ENCODE measurements at regions not wholly inside any gene's neighbourhood (a gene's known extent, or its start where the extent isn't known, plus 50 kb on each side); places are given as distances from the start of the nearest gene placed in this dataset.

GRCh38 chr2:51420511-51420910, 388.6 kb upstream of the NRXN1 start:
- ChIA-PET POLR2A (ENCODE audit: low non-redundant PET) (no interaction called here), CTCF (no interaction called here)
- DNase-seq (ENCODE audit: low spot score) = no peak
- TF ChIP-seq, protein P1, sequence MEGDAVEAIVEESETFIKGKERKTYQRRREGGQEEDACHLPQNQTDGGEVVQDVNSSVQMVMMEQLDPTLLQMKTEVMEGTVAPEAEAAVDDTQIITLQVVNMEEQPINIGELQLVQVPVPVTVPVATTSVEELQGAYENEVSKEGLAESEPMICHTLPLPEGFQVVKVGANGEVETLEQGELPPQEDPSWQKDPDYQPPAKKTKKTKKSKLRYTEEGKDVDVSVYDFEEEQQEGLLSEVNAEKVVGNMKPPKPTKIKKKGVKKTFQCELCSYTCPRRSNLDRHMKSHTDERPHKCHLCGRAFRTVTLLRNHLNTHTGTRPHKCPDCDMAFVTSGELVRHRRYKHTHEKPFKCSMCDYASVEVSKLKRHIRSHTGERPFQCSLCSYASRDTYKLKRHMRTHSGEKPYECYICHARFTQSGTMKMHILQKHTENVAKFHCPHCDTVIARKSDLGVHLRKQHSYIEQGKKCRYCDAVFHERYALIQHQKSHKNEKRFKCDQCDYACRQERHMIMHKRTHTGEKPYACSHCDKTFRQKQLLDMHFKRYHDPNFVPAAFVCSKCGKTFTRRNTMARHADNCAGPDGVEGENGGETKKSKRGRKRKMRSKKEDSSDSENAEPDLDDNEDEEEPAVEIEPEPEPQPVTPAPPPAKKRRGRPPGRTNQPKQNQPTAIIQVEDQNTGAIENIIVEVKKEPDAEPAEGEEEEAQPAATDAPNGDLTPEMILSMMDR (conservative IDR thresholded peaks at IDR 0.05; ENCODE audit: low read depth) = no peak
- no peak overlapping the region for H3K27ac ChIP-seq

DNA sequence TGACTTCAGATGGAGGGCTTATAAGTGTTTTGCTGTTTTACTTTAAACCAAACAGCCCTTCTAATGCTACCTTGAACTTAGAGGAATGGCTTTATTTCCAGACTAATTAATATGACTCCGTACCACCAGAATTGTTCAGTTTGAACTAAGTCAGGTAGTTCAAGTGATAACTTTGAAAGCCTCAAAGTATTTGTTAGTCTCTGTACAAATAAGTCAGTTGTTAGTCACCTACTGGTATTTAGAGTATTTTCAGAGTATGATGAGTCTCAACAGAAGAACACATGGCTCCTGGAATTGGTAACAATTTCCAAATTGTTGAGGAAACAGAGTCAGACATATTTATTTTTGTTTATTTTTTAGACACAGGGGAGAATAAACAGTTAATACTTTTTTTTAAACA, 381.8 kb upstream of the NRXN1 start:
- TF ChIP-seq, protein P1 (conservative IDR thresholded peaks at IDR 0.05; ENCODE audit: low read depth) = no peak
- no peak overlapping the region for H3K27ac ChIP-seq
- POLR2A ChIA-PET (ENCODE audit: low non-redundant PET) = no interaction called here
- DNase-seq (ENCODE audit: low spot score) = no peak
- CTCF ChIA-PET = no interaction called here

DNA sequence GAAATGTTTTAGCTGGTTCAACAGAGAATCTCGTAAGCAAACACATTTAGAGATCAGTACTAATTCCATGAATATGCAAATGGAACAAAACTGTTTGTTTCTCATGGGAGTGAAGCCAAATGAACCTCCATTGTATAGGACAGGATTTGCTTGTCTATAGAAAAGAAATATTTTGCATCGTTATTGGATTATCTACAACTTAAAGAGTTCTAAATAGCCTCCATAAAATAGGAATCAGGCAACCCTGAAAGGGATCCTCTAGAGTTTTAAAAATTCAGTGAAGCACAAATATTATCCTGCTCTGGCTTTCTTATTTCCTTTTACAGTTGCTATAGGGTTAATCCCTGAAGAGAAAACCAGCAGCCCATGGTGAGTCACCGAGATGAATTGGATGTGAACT, 378.4 kb upstream of the NRXN1 start:
- no peak overlapping the region for H3K27ac ChIP-seq
- ChIA-PET CTCF (interaction anchor here (0.6 kb wide), 1 partner anchor 26 kb away, joined by 3 read pairs; no protein-coding TSS in a partner anchor), POLR2A (ENCODE audit: low non-redundant PET) (no interaction called here)
- TF ChIP-seq, protein P1 (conservative IDR thresholded peaks at IDR 0.05; ENCODE audit: low read depth) = no peak
- no peak for DNase-seq (ENCODE audit: low spot score)

DNA sequence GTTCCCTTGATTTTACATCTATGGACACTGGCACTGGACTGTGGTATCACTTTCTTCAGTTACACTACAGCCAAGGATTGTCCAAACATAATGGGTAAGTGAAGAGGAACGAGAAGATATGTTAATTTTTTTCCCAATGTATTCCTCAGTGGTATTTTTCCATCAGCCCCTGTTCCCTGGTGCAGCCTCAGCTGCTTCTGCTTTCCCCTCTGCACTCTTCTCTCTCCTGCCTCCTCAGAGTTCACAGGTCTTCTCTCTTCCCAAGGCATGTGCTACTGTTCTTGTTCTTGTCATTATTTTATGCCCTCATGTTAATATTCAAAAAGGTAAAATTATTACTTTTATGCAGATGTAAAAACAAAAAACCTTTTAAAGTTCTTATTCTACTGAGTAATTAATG, 378.0 kb upstream of the NRXN1 start:
- TF ChIP-seq, protein P1 (conservative IDR thresholded peaks at IDR 0.05; ENCODE audit: low read depth) = no peak
- ChIA-PET POLR2A (ENCODE audit: low non-redundant PET) (no interaction called here), CTCF (interaction anchor here (0.6 kb wide), 1 partner anchor 25 kb away, joined by 3 read pairs; no protein-coding TSS in a partner anchor)
- no peak for DNase-seq (ENCODE audit: low spot score)
- no peak overlapping the region for H3K27ac ChIP-seq

DNA sequence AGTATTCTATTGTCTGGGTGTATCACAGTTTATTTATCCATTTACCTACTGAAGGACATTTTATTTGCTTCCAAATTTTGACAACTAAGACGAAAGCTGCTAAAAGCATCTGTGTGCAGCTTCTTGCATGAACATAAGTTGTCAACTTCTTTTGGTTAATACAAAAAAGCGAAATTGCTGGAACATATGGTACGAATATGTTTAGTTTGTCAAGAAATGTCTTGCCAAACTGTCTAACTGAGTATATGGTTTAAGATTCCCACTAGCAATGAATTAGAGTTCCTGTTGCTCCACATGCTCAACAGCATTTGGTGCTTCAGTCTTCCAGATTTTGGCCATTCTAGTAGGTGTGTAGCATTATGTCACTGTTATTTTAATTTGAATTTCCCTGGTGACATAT, 372.3 kb upstream of the NRXN1 start:
- no peak for DNase-seq (ENCODE audit: low spot score)
- TF ChIP-seq, protein P1 (conservative IDR thresholded peaks at IDR 0.05; ENCODE audit: low read depth) = no peak
- no peak overlapping the region for H3K27ac ChIP-seq
- ChIA-PET CTCF (no interaction called here), POLR2A (ENCODE audit: low non-redundant PET) (no interaction called here)

- DNase-seq (ENCODE audit: low spot score) = no peak
- TF ChIP-seq, protein P1 (conservative IDR thresholded peaks at IDR 0.05; ENCODE audit: low read depth) = no peak
- no peak overlapping the region for H3K27ac ChIP-seq
- ChIA-PET POLR2A (ENCODE audit: low non-redundant PET) (no interaction called here), CTCF (no interaction called here)
Measured at GRCh38 chr2:51401546-51401945, 369.6 kb upstream of the NRXN1 start.

GRCh38 chr2:51387235-51387634, 355.3 kb upstream of the NRXN1 start:
- ChIA-PET CTCF (no interaction called here), POLR2A (ENCODE audit: low non-redundant PET) (no interaction called here)
- no peak for DNase-seq (ENCODE audit: low spot score)

More at GRCh38 chr2:51387235-51387634, 355.3 kb upstream of the NRXN1 start:
- no peak overlapping the region for H3K27ac ChIP-seq
- TF ChIP-seq, protein P1 (conservative IDR thresholded peaks at IDR 0.05; ENCODE audit: low read depth) = no peak
